B cell (primary cell): ENCODE measurements at regions not wholly inside any gene's neighbourhood (a gene's known extent, or its start where the extent isn't known, plus 50 kb on each side); places are given as distances from the start of the nearest gene placed in this dataset.

ENCODE experiments used
- ATAC-seq: fragments of 200-7000 bp; cut with Tn5 transposase; one replicate; pipeline ENCODE4 v1.10.0; 2021; ENCODE audit warnings: low read depth, mild to moderate bottlenecking, moderate number of reproducible peaks, moderate library complexity
- CTCF ChIA-PET: fragments of 350-600 bp; sonication (Branson Sonifier 250); formaldehyde crosslinking; loops from one replicate; lab custom pipeline; 2021; ENCODE audit warnings: antibody characterized with exemption, inconsistent platforms; lab: Charles Lee
- POLR2A ChIA-PET: fragments of 350-600 bp; sonication (Branson Sonifier 250); formaldehyde crosslinking; loops from one replicate; lab custom pipeline; 2021; ENCODE audit warnings: antibody characterized with exemption; lab: Charles Lee
- DNase-seq: peaks from one replicate; pipeline ENCODE4 v3.0.0; 2013
- H2AFZ ChIP-seq: 2 replicates; pipeline ENCODE4 v1.6.1; 2012; ENCODE audit warnings: mild to moderate bottlenecking, low read depth, low read length; ENCODE audit not compliant: insufficient read depth, poor library complexity, severe bottlenecking
- H3K27ac ChIP-seq, 2 donors: 1 replicate in 1 of 2; 2 replicates in 1 of 2; pipeline ENCODE4 v1.5.1; 2012 to 2013; ENCODE audit warnings: low read length in 2 of 2, mild to moderate bottlenecking in 2 of 2, moderate library complexity in 1 of 2
- H3K27me3 ChIP-seq, 4 experiments: fragments of 200-600 bp in 1 of 4; sonication (generic) in 1 of 4; replicated peaks in 1 of 4; 1 replicate in 2 of 4; 2 replicates in 2 of 4; pipeline versions ENCODE4 v1.6.1 to v1.7.0; 2013 to 2016; ENCODE audit warnings: low read length in 3 of 4, mild to moderate bottlenecking in 2 of 4, mixed read lengths in 1 of 4, moderate library complexity in 1 of 4; ENCODE audit not compliant: insufficient read depth in 4 of 4, control insufficient read depth in 3 of 4; ENCODE audit errors: control extremely low read depth in 1 of 4
- H3K36me3 ChIP-seq, 2 experiments: replicated peaks in 1 of 2; 1 replicate in 1 of 2; 2 replicates in 1 of 2; pipeline versions ENCODE4 v1.6.1 to v1.7.1; 2013; ENCODE audit warnings: low read length in 1 of 2; ENCODE audit not compliant: insufficient read depth in 2 of 2, control insufficient read depth in 1 of 2; ENCODE audit errors: control extremely low read depth in 1 of 2, extremely low read depth in 1 of 2
- H3K4me1 ChIP-seq, 2 donors: fragments of 200-600 bp in 1 of 2; sonication (generic) in 1 of 2; 1 replicate in 1 of 2; 2 replicates in 1 of 2; pipeline versions ENCODE4 v1.5.1 to v1.6.1; 2013 to 2017; ENCODE audit warnings: low read length in 2 of 2; ENCODE audit not compliant: control insufficient read depth in 2 of 2, insufficient read depth in 2 of 2
- H3K4me2 ChIP-seq: replicated peaks from 2 replicates; pipeline ENCODE3; 2012; ENCODE audit warnings: mild to moderate bottlenecking, low read depth, low read length; ENCODE audit not compliant: poor library complexity, severe bottlenecking
- H3K4me3 ChIP-seq, 5 experiments: fragments of 200-600 bp in 1 of 5; sonication (generic) in 1 of 5; 1 replicate in 3 of 5; 2 replicates in 2 of 5; pipeline versions ENCODE4 v1.5.1 to v1.7.0; 2011 to 2016; ENCODE audit warnings: low read length in 4 of 5, mild to moderate bottlenecking in 4 of 5, low read depth in 2 of 5, control low read depth in 1 of 5, moderate library complexity in 1 of 5; ENCODE audit not compliant: insufficient read depth in 1 of 5; ENCODE audit errors: control extremely low read depth in 1 of 5, extremely low read depth in 1 of 5
- H3K79me2 ChIP-seq: fragments of 200-600 bp; sonication (generic); one replicate; pipeline ENCODE4 v1.6.0; 2016; ENCODE audit warnings: low read length; ENCODE audit not compliant: control insufficient read depth, insufficient read depth
- H3K9ac ChIP-seq: fragments of 200-600 bp; sonication (generic); 2 replicates; pipeline ENCODE4 v1.6.1; 2017; ENCODE audit warnings: mild to moderate bottlenecking, low read length, moderate library complexity
- H3K9me3 ChIP-seq, 3 donors: one replicate each; pipeline versions ENCODE4 v1.6.1 to v1.7.1; 2013; ENCODE audit warnings: low read length in 2 of 3; ENCODE audit not compliant: control insufficient read depth in 2 of 3, insufficient read depth in 1 of 3; ENCODE audit errors: control extremely low read depth in 1 of 3
- H4K20me1 ChIP-seq: 2 replicates; pipeline ENCODE4 v1.6.0; 2012; ENCODE audit warnings: mild to moderate bottlenecking, low read length; ENCODE audit not compliant: insufficient read depth, control insufficient read depth, poor library complexity, severe bottlenecking
- H3K27ac Mint-ChIP-seq: one replicate; pipeline ENCODE4 v1.8.0; 2021; ENCODE audit warnings: mixed read lengths
- H3K27me3 Mint-ChIP-seq: one replicate; pipeline ENCODE4 v1.8.0; 2021; ENCODE audit warnings: mixed read lengths
- H3K4me1 Mint-ChIP-seq: one replicate; pipeline ENCODE4 v1.8.0; 2021; ENCODE audit warnings: mixed read lengths
- H3K4me3 Mint-ChIP-seq: one replicate; pipeline ENCODE4 v1.8.0; 2021; ENCODE audit warnings: mixed read lengths
- H3K9me3 Mint-ChIP-seq: one replicate; pipeline ENCODE4 v1.8.0; 2022; ENCODE audit warnings: mixed read lengths; ENCODE audit not compliant: insufficient read depth
- CTCF ChIP-seq: fragments of 200-600 bp; IDR thresholded peaks from one replicate; pipeline ENCODE4 v1.8.0; 2022; ENCODE audit warnings: antibody characterized with exemption, mild to moderate bottlenecking
- EZH2 ChIP-seq: IDR thresholded peaks from 2 replicates; pipeline ENCODE4 v1.6.1; 2012; ENCODE audit warnings: borderline replicate concordance, low read depth, mild to moderate bottlenecking, moderate library complexity, low read length; ENCODE audit not compliant: insufficient read depth, poor library complexity, severe bottlenecking
- WGBS: methylation state at CpG from one replicate; pipeline ENCODE4 v1.1.5; 2013; ENCODE audit warnings: missing lambda C conversion rate; ENCODE audit not compliant: insufficient coverage; 5-methylcytosine and 5-hydroxymethylcytosine counted together
- intact Hi-C: fragments of 100-400 bp; cut with micrococcal nuclease; formaldehyde crosslinking; loops from one replicate; pipeline ENCODE4 v1.10.0; 2022

- no peak overlapping the region for H3K4me3 Mint-ChIP-seq
- no peaks in the 10 kb centered on the region for H3K4me1 Mint-ChIP-seq
- intact Hi-C loops, result no loop called here
- Histone ChIP-seq H3K36me3 (no peaks in the 10 kb centered on the region), H3K27me3 (peaks cover 0 to 20% (median 3%) of the 10 kb centered on the region in 4 experiments), H3K27ac (no peak overlapping the region), H3K9ac (no peak overlapping the region), H3K4me3 (no peak overlapping the region), H3K9me3 (no peaks in the 10 kb centered on the region), H3K79me2 (no peaks in the 10 kb centered on the region), H3K4me1 (no peaks in the 10 kb centered on the region), H3K4me2 (no peak overlapping the region), H4K20me1 (no peaks in the 10 kb centered on the region), H2AFZ (no peak overlapping the region)
- TF ChIP-seq EZH2, result no peak
- no peak for TF ChIP-seq CTCF
- ATAC-seq (no peak), DNase-seq (no peak)
- H3K27ac Mint-ChIP-seq, result no peak overlapping the region
- POLR2A ChIA-PET, result no interaction called here
- no peaks in the 10 kb centered on the region for H3K9me3 Mint-ChIP-seq
- CTCF ChIA-PET, result no interaction called here
- H3K27me3 Mint-ChIP-seq, result peaks cover 32% of the 10 kb centered on the region
- 100% methylated on average over 2 of the region's 4 CpGs for WGBS
These were observed 73.7 kb upstream of the MEDAG start for GRCh38 chr13:30832377-30832776.

DNA sequence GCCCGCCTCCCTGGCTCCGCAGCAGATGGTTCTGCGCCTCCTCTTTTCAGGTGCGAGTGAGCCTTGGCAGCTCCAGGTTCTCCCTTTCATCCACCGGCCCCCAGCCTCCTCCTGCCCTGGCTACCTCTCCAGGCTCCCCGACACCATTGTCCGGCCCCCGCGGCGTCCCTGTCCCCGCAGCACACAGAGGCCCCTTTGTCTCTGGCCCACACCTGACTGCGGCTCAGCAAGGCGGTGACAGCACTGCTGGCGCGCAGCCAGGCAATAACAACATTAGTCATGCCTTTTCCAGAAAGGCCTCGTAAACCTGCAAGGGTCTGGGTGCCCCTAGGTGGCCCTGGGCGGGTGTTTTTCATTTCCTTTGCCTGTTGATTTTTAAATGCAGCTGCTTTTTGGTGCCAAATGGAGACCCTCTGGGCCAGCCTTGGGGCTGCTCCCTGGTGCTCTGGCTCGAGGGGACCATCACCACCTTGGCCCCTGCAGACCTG, 73.2 kb upstream of the MEDAG start:
- CTCF ChIA-PET, result no interaction called here
- intact Hi-C loops, result no loop called here

More for the DNA sequence above, 73.2 kb upstream of the MEDAG start:
- H3K79me2 ChIP-seq, result no peaks in the 10 kb centered on the region
- H3K27ac ChIP-seq, result no peak overlapping the region
- TF ChIP-seq CTCF (no peak), EZH2 (no peak)
- no peak overlapping the region for H3K4me2 ChIP-seq
- H3K36me3 ChIP-seq, result no peaks in the 10 kb centered on the region
- POLR2A ChIA-PET, result no interaction called here
- H4K20me1 ChIP-seq, result no peaks in the 10 kb centered on the region
- H3K9ac ChIP-seq, result no peak overlapping the region
- no peak overlapping the region for H3K4me3 Mint-ChIP-seq
- no peaks in the 10 kb centered on the region for H3K9me3 Mint-ChIP-seq
- no peaks in the 10 kb centered on the region for H3K4me1 ChIP-seq
- H3K27me3 Mint-ChIP-seq, result peaks cover 35% of the 10 kb centered on the region
- H3K4me3 ChIP-seq, result no peak overlapping the region
- DNase-seq (no peak), ATAC-seq (no peak)
- peaks cover 0 to 20% (median 3%) of the 10 kb centered on the region in 4 experiments for H3K27me3 ChIP-seq
- H3K4me1 Mint-ChIP-seq, result no peaks in the 10 kb centered on the region
- no peaks in the 10 kb centered on the region for H3K9me3 ChIP-seq
- 36% methylated on average over 16 of the region's 18 CpGs for WGBS
- no peak overlapping the region for H2AFZ ChIP-seq
- no peak overlapping the region for H3K27ac Mint-ChIP-seq
